IMR-90 (cell line): ENCODE measurements at regions not wholly inside any gene's neighbourhood (a gene's known extent, or its start where the extent isn't known, plus 50 kb on each side); places are given as distances from the start of the nearest gene placed in this dataset.

Experiments
- ATAC-seq: fragments of 200-7000 bp; cut with Tn5 transposase; 2 replicates; pipeline ENCODE4 v1.9.1; 2020; ENCODE audit warnings: low read depth, mild to moderate bottlenecking, moderate library complexity
- BruUV-seq: library from RNA; stranded (reverse); fragments of 400-500 nt; replicated peaks from 2 replicates; lab custom pipeline; 2021; lab: Mats Ljungman, UMichigan
- CTCF ChIA-PET: fragments of 300-600 bp; formaldehyde crosslinking; extraction: SDS; loops from one replicate; lab custom pipeline; 2021; ENCODE audit warnings: antibody characterized with exemption; lab: Yijun Ruan, JAX
- POLR2A ChIA-PET: fragments of 300-600 bp; sonication (Branson Sonifier 250); formaldehyde crosslinking; loops from one replicate; lab custom pipeline; 2022; ENCODE audit warnings: antibody characterized with exemption; ENCODE audit not compliant: unreplicated experiment; lab: Charles Lee
- DNase-seq: peaks from one replicate; pipeline ENCODE4 v3.0.0; 2013
- H2AFZ ChIP-seq: replicated peaks from 2 replicates; pipeline ENCODE3; 2013; ENCODE audit warnings: low read length, mild to moderate bottlenecking; ENCODE audit not compliant: poor library complexity
- H2AK5ac ChIP-seq: 2 replicates; pipeline ENCODE4 v1.6.1; 2013; ENCODE audit warnings: low read depth, low read length, inconsistent platforms
- H2AK9ac ChIP-seq: replicated peaks from 2 replicates; pipeline ENCODE3; 2013; ENCODE audit warnings: mild to moderate bottlenecking, low read depth, low read length, moderate library complexity; ENCODE audit not compliant: poor library complexity
- H2BK120ac ChIP-seq: 2 replicates; pipeline ENCODE4 v1.6.1; 2013; ENCODE audit warnings: low read depth, low read length, inconsistent platforms
- H2BK15ac ChIP-seq: 3 replicates; pipeline ENCODE4 v1.6.1; 2013; ENCODE audit warnings: low read depth, low read length, inconsistent platforms
- H2BK20ac ChIP-seq: 2 replicates; pipeline ENCODE4 v1.6.1; 2013; ENCODE audit warnings: low read depth, mild to moderate bottlenecking, inconsistent platforms, low read length, moderate library complexity
- H2BK5ac ChIP-seq: 2 replicates; pipeline ENCODE4 v1.6.1; 2013; ENCODE audit warnings: mild to moderate bottlenecking, low read depth, low read length, inconsistent platforms; ENCODE audit not compliant: poor library complexity, severe bottlenecking
- H3K14ac ChIP-seq: replicated peaks from 2 replicates; pipeline ENCODE4 v1.6.1; 2013; ENCODE audit warnings: low read depth, low read length, inconsistent platforms
- H3K18ac ChIP-seq: 2 replicates; pipeline ENCODE4 v1.6.1; 2013; ENCODE audit warnings: low read depth, low read length, control low read depth
- H3K23ac ChIP-seq: 2 replicates; pipeline ENCODE4 v1.6.1; 2013; ENCODE audit warnings: low read depth, low read length, inconsistent platforms
- H3K27ac ChIP-seq: 2 replicates; pipeline ENCODE4 v1.5.1; 2013; ENCODE audit warnings: mild to moderate bottlenecking, control low read depth, low read length; ENCODE audit not compliant: insufficient read depth
- H3K27me3 ChIP-seq: 2 replicates; pipeline ENCODE4 v1.6.1; 2013; ENCODE audit warnings: low read length; ENCODE audit not compliant: control insufficient read depth, insufficient read depth
- H3K36me3 ChIP-seq: 2 replicates; pipeline ENCODE4 v1.6.1; 2013; ENCODE audit warnings: low read length, mixed read lengths; ENCODE audit not compliant: control insufficient read depth, insufficient read depth
- H3K4ac ChIP-seq: 2 replicates; pipeline ENCODE4 v1.6.1; 2013; ENCODE audit warnings: low read depth, low read length, inconsistent platforms
- H3K4me1 ChIP-seq: 2 replicates; pipeline ENCODE4 v1.6.1; 2013; ENCODE audit warnings: low read length, mixed read lengths; ENCODE audit not compliant: control insufficient read depth, insufficient read depth
- H3K4me2 ChIP-seq: 2 replicates; pipeline ENCODE4 v1.6.1; 2013; ENCODE audit warnings: low read depth, mild to moderate bottlenecking, control low read depth, low read length, moderate library complexity
- H3K4me3 ChIP-seq: 2 replicates; pipeline ENCODE4 v1.5.1; 2013; ENCODE audit warnings: low read depth, mild to moderate bottlenecking, control low read depth, low read length, moderate library complexity; ENCODE audit not compliant: insufficient read depth
- H3K56ac ChIP-seq: 2 replicates; pipeline ENCODE4 v1.6.1; 2013; ENCODE audit warnings: low read length, inconsistent platforms; ENCODE audit not compliant: insufficient read depth; ENCODE audit errors: extremely low read depth
- H3K79me1 ChIP-seq, 2 experiments: 2 replicates each; pipeline ENCODE4 v1.6.1; 2013; ENCODE audit warnings: low read length in 2 of 2, inconsistent platforms in 1 of 2, low read depth in 1 of 2
- H3K9ac ChIP-seq: 2 replicates; pipeline ENCODE4 v1.6.1; 2013; ENCODE audit warnings: low read depth, low read length, control low read depth
- H3K9me1 ChIP-seq: 2 replicates; pipeline ENCODE4 v1.6.1; 2013; ENCODE audit warnings: low read length, inconsistent platforms; ENCODE audit not compliant: insufficient read depth
- H3K9me3 ChIP-seq: 2 replicates; pipeline ENCODE4 v1.6.1; 2013; ENCODE audit warnings: low read length; ENCODE audit not compliant: control insufficient read depth, insufficient read depth
- H4K20me1 ChIP-seq: 2 replicates; pipeline ENCODE4 v1.6.1; 2013; ENCODE audit warnings: low read length, inconsistent platforms; ENCODE audit not compliant: insufficient read depth
- H4K5ac ChIP-seq: 2 replicates; pipeline ENCODE4 v1.6.1; 2013; ENCODE audit warnings: mild to moderate bottlenecking, low read depth, low read length, control low read depth
- H4K8ac ChIP-seq, 2 experiments: 2 replicates each; pipeline ENCODE4 v1.6.1; 2013; ENCODE audit warnings: low read depth in 2 of 2, low read length in 2 of 2, control low read depth in 1 of 2, inconsistent platforms in 1 of 2
- H4K91ac ChIP-seq: 2 replicates; pipeline ENCODE4 v1.6.1; 2013; ENCODE audit warnings: low read depth, low read length, inconsistent platforms; ENCODE audit not compliant: insufficient read depth
- BHLHE40 ChIP-seq: fragments of 150-350 bp; IDR thresholded peaks from 2 replicates; pipeline ENCODE4 v1.6.1; 2016; ENCODE audit warnings: mild to moderate bottlenecking, low read depth, low read length
- CHD1 ChIP-seq: IDR thresholded peaks from 2 replicates; pipeline ENCODE4 v1.6.1; 2012; ENCODE audit warnings: low read depth, low read length, improper control_type of control experiment
- FOS ChIP-seq: fragments of 150-350 bp; IDR thresholded peaks from 2 replicates; pipeline ENCODE4 v1.6.1; 2016; ENCODE audit warnings: low read depth, low read length
- MAFK ChIP-seq: IDR thresholded peaks from 2 replicates; pipeline ENCODE4 v1.6.1; 2012; ENCODE audit warnings: low read depth, low read length, improper control_type of control experiment
- MXI1 ChIP-seq: IDR thresholded peaks from 2 replicates; pipeline ENCODE4 v1.6.1; 2012; ENCODE audit warnings: low read depth, mild to moderate bottlenecking, low read length, moderate library complexity, borderline replicate concordance
- NFE2L2 ChIP-seq: fragments of 150-350 bp; IDR thresholded peaks from 2 replicates; pipeline ENCODE4 v1.6.1; 2016; ENCODE audit warnings: low read depth, mild to moderate bottlenecking, low read length
- POLR2A ChIP-seq: IDR thresholded peaks from 2 replicates; pipeline ENCODE4 v1.6.1; 2012; ENCODE audit warnings: mild to moderate bottlenecking, low read depth, low read length
- RAD21 ChIP-seq: IDR thresholded peaks from 2 replicates; pipeline ENCODE4 v1.6.1; 2012; ENCODE audit warnings: low read length, improper control_type of control experiment
- SMC3 ChIP-seq: fragments of 150-350 bp; IDR thresholded peaks from 2 replicates; pipeline ENCODE4 v1.6.1; 2016; ENCODE audit warnings: low read depth, mild to moderate bottlenecking, antibody characterized with exemption, low read length, moderate library complexity
- WGBS, 2 experiments: methylation state at CpG; one replicate each; pipeline versions ENCODE4 v1.1.5 to v1.1.7; 2013; ENCODE audit warnings: missing lambda C conversion rate in 2 of 2; ENCODE audit not compliant: insufficient read length in 1 of 2; ENCODE audit errors: extremely low coverage in 2 of 2; 5-methylcytosine and 5-hydroxymethylcytosine counted together
- dilution Hi-C: fragments of 300-500 bp; cut with HindIII; formaldehyde crosslinking; loops from one replicate; pipeline ENCODE4 v1.14.3; 2018; ENCODE audit warnings: low sequenced_read_pairs; ENCODE audit not compliant: unreplicated experiment
- in situ Hi-C: fragments of 300-500 bp; cut with MboI; formaldehyde crosslinking; loops from 3 replicates; pipeline ENCODE4 v1.14.3; 2019; ENCODE audit warnings: low sequenced_read_pairs, inconsistent platforms, mixed read lengths
- intact Hi-C: fragments of 100-400 bp; cut with micrococcal nuclease; formaldehyde crosslinking; loops from 2 replicates; pipeline ENCODE4 v1.10.0; 2022
- TF ChIP-seq, protein P1 (sequence below): fragments of 150-350 bp; IDR thresholded peaks from 2 replicates; pipeline ENCODE4 v1.6.1; 2016; ENCODE audit warnings: low read depth, mild to moderate bottlenecking, low read length, moderate library complexity, borderline replicate concordance
- TF ChIP-seq, protein P2 (sequence below): conservative IDR thresholded peaks from 2 replicates; pipeline ENCODE4 v1.5.1; 2012; ENCODE audit warnings: mild to moderate bottlenecking, low read depth, low read length, improper control_type of control experiment

DNA sequence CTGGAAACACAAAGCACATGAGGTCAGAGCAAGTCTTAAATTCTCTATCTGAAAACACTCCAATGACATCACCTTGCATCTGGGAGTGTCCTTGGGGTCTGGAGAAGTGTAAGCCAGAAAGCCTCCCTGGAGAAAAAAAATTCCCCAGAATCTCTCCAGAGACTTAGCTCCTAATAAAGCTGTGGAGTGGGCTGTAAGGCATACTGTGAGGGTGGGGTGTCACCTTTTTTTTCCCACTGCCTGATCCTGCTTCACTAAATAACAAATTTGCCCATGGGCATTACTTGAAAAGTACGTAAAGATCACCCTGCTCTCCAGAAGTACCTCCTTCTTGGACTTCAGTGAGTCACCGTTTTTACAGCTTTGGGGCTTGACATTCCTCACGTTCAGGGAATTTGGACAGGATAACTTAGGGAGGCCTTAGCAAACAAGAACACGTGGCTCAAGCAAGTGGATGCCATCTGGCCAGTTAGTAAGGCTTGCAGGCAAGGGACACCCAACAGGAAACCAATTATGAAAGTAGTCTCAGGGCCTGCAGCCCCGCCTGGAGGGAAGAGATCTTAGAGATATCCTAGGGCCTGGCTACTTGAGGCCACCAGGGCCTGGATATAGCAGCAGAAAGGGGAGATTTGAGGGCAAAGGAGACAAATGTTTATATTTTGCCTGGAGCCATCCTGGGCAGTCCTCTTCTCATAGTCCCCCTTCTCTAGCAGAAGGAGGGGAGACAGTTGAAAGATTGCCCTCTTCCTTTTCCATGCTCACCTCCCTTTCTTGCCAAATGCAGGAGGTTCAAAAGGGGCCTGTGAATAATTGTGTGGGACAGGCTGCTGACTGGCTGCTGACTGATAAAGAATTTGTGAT lies 60.1 kb upstream of the PLAC1 start (continued):
- TF ChIP-seq CHD1 (no peak), FOS (no peak), SMC3 (no peak)

DNA sequence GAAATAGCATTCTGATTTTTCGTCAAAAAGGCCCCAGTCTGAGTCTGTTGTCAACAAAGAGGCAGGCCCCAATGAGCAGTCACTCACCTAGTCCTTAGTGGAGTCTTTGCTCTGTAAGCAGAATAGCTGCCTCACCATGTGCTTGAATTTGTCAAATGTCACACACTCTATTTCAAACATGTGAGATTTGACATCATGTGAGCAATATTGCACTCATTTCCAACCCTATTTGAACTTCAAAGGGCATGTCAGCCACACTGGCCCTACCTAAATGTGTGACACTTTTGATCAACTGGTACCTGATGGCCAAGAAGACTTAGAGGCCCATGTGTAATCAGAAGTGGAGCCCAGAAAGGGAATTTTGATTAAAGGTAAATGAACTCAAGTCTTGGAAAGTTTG lies 59.4 kb upstream of the PLAC1 start:
- H3K4ac ChIP-seq, result peak overlapping the region; percentile 55
- ChIA-PET CTCF (no interaction called here), POLR2A (no interaction called here)
- peak overlapping the region; percentile 31; the same call in 1 of the 2 replicates for H2BK20ac ChIP-seq
- H3K27me3 ChIP-seq, result peaks cover 2% of the 10 kb centered on the region; the same call in 1 of the 2 replicates
- H3K4me1 ChIP-seq, result peaks cover 6% of the 10 kb centered on the region; the same call in 1 of the 2 replicates
- no peak overlapping the region for H2AK9ac ChIP-seq
- no peak overlapping the region for H3K56ac ChIP-seq
- peaks cover 3% of the 10 kb centered on the region for H3K9me1 ChIP-seq
- no peak overlapping the region for H3K4me3 ChIP-seq
- H2AFZ ChIP-seq, result peak overlapping the region; percentile 10
- no peak overlapping the region for H3K27ac ChIP-seq
- intact Hi-C loops (no loop called here), in situ Hi-C loops (no loop called here), dilution Hi-C loops (no loop called here)
- H3K14ac ChIP-seq, result peak overlapping the region; percentile 48; the same call in 1 of the 2 replicates
- TF ChIP-seq RAD21 (no peak), MAFK (no peak), MXI1 (no peak), SMC3 (no peak), POLR2A (no peak), BHLHE40 (no peak), NFE2L2 (no peak)
- TF ChIP-seq, protein P1, sequence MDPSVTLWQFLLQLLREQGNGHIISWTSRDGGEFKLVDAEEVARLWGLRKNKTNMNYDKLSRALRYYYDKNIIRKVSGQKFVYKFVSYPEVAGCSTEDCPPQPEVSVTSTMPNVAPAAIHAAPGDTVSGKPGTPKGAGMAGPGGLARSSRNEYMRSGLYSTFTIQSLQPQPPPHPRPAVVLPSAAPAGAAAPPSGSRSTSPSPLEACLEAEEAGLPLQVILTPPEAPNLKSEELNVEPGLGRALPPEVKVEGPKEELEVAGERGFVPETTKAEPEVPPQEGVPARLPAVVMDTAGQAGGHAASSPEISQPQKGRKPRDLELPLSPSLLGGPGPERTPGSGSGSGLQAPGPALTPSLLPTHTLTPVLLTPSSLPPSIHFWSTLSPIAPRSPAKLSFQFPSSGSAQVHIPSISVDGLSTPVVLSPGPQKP, result no peak
- TF ChIP-seq, protein P2, sequence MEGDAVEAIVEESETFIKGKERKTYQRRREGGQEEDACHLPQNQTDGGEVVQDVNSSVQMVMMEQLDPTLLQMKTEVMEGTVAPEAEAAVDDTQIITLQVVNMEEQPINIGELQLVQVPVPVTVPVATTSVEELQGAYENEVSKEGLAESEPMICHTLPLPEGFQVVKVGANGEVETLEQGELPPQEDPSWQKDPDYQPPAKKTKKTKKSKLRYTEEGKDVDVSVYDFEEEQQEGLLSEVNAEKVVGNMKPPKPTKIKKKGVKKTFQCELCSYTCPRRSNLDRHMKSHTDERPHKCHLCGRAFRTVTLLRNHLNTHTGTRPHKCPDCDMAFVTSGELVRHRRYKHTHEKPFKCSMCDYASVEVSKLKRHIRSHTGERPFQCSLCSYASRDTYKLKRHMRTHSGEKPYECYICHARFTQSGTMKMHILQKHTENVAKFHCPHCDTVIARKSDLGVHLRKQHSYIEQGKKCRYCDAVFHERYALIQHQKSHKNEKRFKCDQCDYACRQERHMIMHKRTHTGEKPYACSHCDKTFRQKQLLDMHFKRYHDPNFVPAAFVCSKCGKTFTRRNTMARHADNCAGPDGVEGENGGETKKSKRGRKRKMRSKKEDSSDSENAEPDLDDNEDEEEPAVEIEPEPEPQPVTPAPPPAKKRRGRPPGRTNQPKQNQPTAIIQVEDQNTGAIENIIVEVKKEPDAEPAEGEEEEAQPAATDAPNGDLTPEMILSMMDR, result no peak
- peak overlapping the region; percentile 2; the same call in 1 of the 2 replicates for H4K5ac ChIP-seq
- H4K20me1 ChIP-seq, result no peaks in the 10 kb centered on the region
- no TSS peak for BruUV-seq
- WGBS, 2 experiments, result no CpG with 5 or more reads among the region's 1 CpG
- H3K9ac ChIP-seq, result no peak overlapping the region
- peaks cover 4% of the 10 kb centered on the region; the same call in 1 of the 2 replicates for H3K9me3 ChIP-seq
- H2BK120ac ChIP-seq, result peak overlapping the region; percentile 79
- no peaks in the 10 kb centered on the region for H3K79me1 ChIP-seq
- H3K36me3 ChIP-seq, result no peaks in the 10 kb centered on the region
- DNase-seq, result no peak
- no peak overlapping the region for H3K23ac ChIP-seq
- no peak for ATAC-seq
- 0 out of 3 replicates have a peak overlapping the region, but pooled peaks have one; percentile 11 for H2BK15ac ChIP-seq
- no peak overlapping the region for H2BK5ac ChIP-seq
- peak overlapping the region; percentile 9; the same call in 1 of the 2 replicates for H3K18ac ChIP-seq
- peak overlapping the region; percentile 31 for H4K91ac ChIP-seq
- no peak overlapping the region for H3K4me2 ChIP-seq
- H2AK5ac ChIP-seq, result no peak overlapping the region
- H4K8ac ChIP-seq, result peak overlapping the region in 1 of 2 experiments; percentile 54; a peak in 2 of 4 replicates
